ENCODE measurements at regions not wholly inside any gene's neighbourhood (a gene's known extent, or its start where the extent isn't known, plus 50 kb on each side); places are given as distances from the start of the nearest gene placed in this dataset.
"Not testable (repeated sequence)": the region's sequence is repeated elsewhere in the genome, so short reads cannot be mapped to it uniquely, and the experiment has no call there.

DNA sequence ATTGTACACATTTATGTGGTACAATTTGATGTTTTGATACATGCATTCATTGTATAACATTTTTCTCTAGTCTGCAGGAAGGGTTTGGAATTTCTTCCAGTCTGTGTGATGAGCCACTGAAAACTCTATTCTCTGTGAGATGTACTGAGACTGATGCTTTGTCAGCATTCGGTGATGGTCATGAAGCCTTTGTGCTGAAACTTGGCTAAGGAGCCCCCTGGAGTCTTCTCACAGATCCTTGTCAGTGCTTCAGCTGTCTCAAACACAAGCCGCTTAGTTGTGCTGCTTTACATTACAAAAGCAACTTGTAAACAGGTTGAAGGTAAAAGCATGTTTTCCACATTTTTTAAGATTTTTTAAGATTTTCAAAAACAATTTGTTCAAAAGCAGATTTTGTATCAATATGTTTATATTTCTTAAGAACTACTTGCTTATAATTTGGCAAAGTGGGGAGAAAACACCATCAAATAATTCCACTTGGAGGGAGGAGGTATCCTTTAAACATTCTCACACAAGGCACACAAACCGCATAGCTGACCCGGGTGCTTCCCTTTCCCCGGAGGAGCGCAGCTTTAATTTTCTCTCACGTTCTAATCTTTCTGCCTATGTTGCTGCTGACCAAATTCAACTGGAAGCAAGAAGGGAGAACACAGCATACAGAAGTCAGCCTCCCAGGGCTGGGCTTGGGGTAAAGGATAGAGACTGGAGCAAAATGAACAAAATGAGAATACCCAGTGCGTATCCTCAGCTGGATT, 249.8 kb upstream of the VSTM2A start:
- DNase-seq = no peak

DNA sequence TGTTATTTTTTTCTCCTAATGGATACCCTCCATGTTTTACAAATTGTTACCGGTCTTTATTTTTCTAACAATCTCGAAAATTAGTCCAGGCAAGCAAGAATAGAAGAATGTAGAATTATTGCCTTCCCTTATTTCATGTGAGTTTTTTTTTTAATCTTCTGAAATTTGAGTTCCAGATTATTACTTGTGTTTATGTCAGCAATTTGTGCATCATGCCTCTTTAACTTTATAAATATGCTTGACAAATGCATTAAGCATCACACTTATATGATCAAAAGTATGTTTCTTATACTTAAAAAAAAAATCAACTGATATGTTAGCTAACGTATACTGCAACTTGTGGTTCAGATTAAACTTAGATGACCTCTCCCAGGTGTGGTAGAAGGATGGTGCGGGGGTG, 242.7 kb upstream of the VSTM2A start:
- no peak for DNase-seq

DNA sequence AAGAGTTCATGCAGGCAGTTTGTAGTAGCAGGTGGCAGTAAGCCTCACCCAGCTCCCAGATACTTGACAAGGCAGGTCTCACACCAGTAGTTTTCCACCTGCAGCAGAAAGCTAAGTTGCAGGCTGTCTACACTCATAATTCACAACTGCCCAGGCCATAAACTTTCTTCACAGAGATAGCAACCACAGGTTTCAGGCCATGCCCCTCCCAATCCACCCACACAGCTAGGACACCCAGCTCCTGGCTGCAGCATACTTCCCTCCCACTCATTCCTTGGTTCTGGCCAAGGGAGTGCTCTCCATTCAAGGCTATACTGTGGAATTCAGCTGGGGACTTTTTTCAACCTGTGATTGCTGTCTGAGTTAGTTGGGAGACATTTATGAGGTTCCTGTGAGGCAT, 226.2 kb upstream of the VSTM2A start:
- not testable (repeated sequence) for DNase-seq

DNA sequence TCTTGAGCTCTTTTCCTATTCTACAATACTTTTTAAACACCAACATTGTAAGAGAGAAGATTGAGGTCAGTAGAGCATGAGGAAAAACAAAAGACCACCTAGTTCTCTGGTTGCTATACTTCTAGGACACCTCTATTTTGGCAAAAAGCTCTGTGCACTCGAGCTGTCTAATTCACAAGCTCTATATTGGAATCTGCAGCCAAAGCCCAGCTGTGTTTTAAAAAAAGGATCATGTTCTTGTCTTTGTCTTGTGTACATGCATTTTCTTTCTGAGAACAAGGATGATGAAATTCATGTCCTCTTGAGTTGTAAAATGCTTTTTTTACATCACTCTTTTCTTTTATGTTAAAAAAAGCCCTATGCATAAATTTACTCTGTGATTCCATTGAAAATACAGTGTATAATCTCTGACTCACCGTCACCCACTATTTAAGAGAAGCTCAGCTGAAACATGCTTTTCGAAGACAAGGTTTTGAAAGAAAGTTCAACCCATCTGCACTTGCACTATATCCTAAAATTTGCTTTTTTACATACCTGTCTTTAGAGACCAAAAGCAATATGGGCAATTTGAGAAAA, 215.5 kb upstream of the VSTM2A start:
- no peak for DNase-seq

DNA sequence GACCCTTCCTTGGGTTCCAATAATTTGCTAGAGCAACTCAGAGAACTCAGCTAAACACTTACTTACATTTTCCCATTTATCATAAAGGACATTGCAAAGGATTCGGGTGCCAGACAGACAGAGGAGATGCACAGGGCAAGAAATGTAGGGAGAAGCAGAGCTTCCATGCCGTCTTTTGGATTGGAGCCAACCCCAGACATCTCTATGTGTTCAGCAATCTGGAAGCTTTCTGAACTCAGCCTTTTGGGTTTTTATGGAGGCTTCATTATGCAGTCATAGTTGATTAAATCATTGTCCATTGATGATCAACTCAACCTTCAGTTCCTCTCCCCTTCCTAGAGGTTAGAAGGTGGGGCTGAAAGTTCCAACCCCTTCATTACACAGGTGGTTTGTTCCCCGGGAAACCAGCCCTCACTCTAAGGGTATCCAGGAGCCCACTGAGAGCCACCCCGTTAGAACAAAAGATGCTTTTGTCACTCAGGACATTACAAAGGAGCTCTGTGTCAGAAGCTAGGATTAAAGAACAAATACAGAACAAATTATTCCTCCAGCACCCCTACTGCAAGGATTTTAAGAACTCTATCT, 211.9 kb upstream of the VSTM2A start:
- DNase-seq = no peak

DNA sequence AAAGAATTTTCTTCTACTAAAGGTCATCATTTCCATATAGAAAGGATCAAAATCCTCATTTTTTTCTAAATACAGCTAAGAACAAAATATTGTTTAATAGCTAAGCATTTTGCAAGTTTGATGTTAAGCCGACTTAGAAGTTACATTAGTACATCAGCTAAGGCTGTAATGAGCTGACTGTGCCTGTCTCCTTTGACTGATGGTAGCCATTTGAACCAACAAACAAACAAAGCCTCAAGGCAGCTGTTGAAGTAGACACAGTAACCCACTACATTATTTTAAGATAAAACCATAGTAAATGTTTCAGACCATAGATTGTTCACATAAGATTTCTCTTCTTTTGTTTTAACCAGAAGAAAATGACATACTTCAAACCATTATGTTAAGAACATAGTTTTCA, 210.9 kb upstream of the VSTM2A start:
- DNase-seq = no peak

DNA sequence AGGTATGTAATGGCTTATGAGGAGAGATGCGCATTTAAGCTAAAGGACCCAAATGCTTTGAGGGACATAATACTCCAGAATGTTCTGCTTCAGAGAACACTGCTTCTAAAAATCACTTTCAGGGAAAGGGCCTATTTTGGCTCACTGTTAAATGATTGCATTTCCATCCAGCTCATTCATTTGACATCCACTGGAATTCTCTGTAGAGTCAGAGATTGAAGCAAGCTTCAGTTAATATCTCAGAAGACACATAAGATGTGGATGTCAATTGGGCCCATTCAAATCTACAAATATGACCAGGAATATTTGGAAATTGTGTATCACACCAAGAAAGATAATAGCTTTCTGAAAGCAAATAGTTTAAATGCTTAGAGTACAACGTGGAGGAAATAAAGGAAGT, 209.9 kb upstream of the VSTM2A start:
- no peak for DNase-seq

DNA sequence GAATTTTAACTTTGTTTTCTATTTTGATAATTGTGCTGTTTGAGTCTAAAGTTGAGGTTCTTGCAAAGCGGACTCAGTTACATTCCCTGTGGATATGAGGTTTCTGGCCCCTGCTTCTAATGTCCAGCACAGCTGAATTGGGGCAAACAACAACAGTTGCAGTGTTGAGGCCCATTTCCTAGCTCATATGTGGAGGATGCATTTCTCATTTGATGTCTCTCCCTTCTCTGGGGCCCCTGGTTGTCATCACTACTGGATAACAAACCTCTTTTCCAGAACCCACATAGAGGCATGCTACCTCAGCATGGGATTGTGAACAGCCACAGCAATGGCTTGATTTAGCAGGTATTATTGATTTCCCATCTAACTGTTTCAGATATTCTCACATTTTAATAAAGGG, 208.2 kb upstream of the VSTM2A start:
- no peak for DNase-seq

DNA sequence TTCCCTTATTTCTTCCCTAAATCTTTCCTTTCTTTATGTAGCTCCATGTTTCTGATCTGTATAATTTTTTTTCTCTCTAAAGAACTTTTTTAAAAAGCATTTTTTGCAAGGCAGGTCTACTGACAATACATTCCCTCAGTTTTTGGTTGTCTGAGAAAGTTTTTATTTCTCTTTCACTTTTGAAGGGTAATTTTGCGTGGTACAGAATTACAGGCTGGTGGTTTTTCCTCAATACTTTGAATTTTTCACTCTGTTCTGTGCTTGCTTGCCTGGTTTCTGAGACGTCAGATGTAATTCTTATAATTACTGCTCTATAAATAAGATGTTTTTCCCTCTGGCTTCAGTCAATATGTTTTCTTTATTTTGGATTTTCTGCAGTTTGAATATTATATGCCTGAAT, 205.4 kb upstream of the VSTM2A start:
- DNase-seq = no peak

DNA sequence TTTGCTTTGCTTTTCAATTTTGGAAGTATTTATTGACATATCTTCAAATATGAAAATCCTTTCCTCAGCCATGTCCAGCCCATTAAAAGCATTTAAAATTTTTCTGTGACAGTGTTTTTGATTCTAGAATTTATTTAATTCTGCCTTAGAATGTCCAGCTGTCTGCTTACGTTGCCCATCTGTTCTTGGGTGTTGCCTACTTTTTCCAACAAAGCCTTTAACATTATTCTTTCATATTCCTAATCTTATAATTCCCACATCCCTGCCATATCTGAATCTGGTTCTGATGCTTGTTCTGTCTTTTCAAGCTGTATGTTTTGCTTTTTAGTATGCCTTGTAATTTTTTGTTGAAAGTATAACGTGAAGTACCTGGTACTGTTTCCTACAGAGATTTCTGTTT, 204.7 kb upstream of the VSTM2A start:
- DNase-seq = no peak

DNA sequence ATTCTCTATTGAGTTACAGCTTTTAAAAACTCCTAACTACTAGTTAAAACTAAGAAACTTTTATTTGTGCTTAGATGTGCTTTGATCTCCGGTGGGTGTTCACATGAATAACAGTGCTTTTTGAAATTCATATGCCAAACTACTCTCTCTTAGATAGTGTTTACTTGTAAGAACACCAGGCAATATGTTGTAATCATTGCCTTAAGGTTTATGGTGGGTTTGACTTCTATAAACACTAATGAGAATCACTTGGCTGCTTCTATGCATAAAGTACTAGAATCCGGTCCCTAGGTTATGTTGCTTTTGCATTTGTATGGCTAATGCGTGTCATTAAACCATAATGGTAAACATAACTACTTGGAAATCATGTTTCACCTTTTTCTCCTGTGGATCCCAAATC, 203.9 kb upstream of the VSTM2A start:
- no peak for DNase-seq

DNA sequence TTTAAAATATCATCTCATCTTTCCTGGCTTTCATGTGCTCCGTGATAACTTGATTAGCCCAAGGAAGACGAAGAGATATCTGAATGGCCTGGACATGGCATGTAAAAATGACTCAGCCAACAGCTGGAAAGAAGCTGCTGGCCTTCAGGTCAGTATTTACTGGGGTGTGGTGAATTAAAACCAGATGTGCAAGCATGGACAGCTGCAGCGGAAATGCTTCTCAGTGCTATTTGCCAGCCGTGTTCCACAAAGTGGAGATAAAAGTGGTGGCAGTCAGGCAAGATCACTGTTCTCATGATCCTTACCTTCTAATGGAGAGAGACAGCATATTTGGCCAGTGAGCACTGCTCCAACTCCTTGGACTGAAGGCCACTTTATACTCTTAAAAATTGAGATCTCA, 203.1 kb upstream of the VSTM2A start:
- no peak for DNase-seq

DNA sequence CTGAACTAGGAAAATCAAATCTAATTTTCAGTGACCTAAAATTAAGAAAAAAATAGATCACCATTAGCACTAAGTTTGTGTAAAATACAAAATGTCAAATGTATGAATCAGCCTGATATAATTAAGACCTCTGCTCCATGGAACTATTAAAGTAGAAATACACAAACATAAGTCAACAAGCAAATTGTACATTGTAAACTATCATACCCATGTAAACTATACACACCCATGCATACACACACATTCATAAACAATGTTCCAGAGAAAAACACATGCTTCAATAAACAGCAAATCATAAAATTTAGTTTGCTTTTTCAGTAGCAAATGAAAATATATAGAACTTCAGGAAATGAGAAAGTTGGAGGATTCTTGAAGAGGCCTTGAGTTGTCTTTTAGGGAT, 199.7 kb upstream of the VSTM2A start:
- DNase-seq = no peak

DNA sequence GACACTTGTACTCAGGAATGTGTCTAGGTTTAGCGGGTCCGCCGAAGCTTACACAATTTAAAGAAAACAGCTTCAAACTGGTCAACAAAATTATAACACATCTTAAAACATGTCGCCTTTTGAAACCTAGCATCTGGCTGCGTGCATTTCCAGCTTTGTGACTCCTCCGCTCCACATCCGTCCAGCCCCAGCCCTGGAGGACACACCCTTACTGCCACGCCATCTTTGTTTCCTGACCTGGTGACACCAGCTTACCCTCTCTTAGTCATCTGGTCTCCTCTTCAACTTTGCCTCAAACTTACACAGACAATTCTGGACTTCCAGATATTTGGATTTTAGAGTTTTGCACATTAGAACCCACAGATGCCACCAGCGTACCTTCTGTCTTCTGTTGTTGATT, 198.7 kb upstream of the VSTM2A start:
- no peak for DNase-seq

DNA sequence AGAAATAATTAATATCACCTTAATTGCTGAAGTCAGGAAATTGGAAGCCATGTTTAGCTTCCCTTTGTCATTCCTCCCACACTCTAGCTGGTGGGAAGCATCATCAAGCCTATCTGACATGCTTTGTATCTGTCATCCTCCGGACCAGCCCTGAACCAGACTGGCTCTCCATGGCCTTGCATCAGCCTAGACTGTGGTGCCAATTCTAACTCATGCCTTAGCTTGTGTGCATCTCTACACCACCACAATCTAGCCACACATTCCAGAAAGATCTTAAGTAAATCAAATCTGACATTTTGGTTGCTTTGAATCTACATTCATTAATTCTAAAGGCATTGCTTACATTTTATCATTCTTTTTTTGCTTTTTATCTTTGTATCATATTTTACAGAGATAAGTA, 196.4 kb upstream of the VSTM2A start:
- DNase-seq = peak; percentile 18

DNA sequence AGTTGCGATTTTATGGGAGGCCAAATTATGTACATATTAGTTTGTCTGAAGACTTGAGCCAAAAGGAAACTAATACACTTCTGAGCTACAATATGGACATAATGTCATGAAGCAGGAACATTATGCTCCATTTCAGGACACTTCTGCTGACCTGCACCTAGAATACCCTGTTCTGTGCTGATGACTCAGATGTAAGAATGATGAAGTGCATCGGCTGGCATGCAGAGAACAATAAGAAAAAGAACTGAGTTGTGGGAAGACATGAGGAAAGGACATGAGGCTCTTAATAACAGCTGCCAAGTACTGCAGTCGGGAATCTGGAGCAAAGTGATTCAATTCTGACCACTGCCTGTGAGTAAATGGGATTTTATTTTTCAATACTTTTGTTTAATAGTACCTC, 192.9 kb upstream of the VSTM2A start:
- peak; percentile 47 for DNase-seq

DNA sequence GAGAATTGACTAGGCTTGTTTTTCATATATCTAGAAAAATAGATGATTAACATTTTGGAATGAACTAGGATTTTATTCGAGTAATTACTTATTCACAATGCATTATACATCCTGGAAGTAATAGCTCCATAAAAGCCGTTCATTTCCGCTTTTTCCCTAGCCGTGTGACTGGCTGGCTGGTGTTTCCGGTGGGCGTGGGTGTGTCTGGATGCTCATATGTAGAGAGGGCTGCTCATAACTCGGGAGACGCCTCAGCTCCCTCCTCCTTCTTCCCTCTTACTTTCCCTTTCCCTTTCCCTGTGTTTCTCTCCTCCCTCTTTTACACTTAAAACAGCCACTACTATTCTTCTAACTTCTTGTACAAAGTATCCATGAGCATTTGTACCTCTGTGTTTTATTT, 187.7 kb upstream of the VSTM2A start:
- DNase-seq = no peak

DNA sequence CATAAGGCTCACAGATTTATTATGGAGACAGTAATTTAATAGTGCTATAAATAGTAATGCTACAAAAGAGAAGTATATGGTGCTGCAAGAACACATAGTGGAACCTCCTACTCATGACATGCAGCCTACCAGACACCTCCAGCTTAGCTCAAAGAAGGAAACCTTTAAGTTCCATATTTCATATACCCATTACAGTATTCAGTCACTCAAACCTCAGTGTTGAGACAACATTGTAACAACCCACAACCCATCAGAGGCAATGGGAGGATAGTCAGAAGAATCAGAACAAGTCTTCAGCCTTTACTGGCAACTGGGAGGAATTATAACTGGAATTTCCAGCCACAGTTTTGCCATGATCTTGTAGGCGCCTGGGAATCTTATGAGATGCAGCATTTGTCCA, 186.3 kb upstream of the VSTM2A start:
- no peak for DNase-seq

DNA sequence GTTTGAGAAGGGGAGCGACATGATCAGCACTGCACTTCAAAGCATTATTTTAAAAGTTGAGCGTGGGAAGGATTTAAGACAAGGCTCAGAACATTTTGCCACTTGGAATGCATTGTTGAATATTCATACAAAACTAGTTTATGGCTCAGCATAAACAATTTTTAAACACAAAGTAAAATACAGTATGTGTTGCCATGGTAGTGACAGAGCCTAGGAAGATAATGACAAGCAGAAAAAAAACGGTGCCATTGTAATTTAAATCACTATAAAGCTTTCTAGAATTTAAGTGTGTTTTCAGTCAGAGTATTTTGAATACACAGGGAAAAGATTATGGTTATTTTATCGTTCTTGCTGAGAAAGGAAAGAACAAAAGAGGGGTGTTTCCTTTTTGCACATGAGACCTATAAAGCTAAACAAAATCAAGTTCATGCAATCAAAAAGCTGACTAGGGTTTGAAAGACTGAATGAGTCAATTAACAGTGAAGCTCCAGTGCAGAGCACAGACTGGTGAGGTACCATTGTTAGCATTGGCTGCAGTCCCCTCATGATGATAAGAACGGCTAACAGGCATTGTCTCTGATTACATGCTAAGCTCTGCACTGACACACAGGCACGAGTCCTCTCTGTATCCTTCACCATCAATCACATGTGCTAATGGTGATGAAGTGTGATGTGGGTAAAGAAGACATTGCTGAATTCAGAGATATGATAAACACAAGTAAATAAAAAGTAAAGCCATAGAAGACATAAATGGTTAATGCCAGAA, 181.9 kb upstream of the VSTM2A start:
- DNase-seq = no peak

DNA sequence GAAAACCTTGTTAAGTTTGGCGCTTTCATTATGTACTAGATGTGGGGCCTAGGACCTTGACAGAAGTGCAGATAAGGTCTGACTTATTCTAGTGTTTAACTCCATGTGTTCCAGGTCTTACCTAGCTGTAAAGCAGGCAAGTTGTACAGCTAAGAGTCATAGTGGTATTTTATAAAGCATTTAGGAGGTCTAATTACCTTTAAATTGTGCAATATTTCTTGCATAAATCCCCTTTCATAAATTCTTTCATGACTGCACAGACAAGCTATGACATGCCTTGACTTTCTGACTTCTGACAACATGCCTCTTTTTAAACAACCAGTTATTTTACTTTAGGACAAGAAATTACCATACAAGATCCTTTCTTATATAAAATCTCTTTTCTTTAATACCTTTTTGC, 151.6 kb upstream of the VSTM2A start:
- DNase-seq = no peak

DNA sequence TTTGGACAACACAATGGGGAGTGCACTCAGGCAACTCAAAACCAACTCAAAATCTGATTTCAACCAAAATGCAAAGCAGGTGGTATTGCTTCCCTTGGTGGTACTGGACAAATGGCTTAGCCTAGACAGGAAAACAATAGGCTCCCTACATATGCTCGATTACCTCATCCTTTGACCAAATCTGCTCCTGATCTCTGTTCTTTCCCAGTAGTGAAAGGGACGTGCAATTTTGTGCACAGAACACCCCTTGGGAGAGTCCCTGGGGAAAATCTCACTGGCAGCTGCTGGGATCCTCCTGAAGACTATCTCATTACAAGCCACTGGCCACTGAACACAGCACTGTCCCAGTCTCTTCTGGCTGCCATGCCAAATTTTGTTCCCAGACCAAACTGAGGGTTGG, 149.2 kb upstream of the VSTM2A start:
- DNase-seq = no peak

DNA sequence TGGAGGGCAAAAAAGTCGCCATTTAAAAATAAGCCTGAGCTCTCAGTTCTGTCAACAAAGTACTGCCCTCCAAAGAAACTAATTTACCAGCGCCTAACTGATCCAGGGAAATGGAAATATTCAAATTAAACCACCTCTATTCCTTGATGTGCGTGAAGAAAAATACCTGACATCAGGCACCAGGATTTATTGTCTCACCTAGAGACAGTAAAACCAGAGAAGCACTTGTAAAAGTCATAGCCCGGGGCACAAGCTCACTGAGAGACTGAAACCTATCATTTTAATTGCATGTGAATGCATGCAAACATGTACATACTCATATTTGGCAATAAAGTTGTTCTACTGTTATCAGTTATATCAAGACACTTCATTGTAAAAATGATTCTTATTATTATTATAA, 147.3 kb upstream of the VSTM2A start:
- DNase-seq = no peak

DNA sequence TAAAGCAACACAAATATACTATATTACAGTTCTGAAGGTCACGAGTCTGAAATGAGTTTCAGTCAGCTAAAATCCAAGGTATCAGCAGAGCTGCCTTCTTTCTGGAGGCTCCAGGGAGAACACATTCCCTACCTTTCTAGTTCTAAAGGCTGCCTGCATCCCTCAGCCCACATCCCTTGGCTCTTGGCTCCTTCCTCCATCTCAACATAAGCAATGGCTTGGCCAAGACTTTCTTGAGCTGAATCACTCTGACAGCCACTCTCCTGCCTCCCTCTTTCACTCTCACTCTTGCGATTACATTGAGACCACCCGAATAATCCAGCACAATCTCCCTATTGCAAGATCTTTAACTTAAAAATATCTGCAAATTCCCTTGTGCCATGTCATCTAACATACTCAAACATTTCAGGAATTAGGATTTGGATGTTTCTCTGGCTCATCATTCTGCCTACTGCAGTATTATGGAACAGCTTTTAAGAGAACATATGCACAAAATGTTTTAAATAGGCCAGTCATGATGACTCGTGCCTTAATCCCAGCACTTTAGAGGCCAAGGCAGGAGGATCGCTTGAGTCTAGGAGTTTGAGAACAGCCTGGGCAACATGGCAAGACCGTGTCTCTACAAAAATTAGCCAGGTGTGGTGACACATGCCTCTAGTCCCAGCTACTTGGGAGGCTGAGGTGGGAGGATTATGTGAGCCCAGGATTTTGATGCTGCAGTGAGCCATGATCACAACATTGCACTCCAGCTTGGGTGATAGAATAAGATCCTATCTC, 144.2 kb upstream of the VSTM2A start:
- DNase-seq = no peak
